Stimulated activated CD8-positive, alpha-beta memory T cell treated with anti-CD3 and anti-CD28 coated beads, Interleukin-15, amount 100 ng/mL, for 24 hours (primary cell): ENCODE measurements at regions not wholly inside any gene's neighbourhood (a gene's known extent, or its start where the extent isn't known, plus 50 kb on each side); places are given as distances from the start of the nearest gene placed in this dataset.
"Not testable (repeated sequence)": the region's sequence is repeated elsewhere in the genome, so short reads cannot be mapped to it uniquely, and the experiment has no call there.

Source experiments
- DNase-seq: peaks from one replicate; pipeline ENCODE4 v3.0.0-alpha.2; 2020; ENCODE audit warnings: low read depth

GRCh38 chr11:37322333-37323194, 724.5 kb upstream of the RAG2 start:
- DNase-seq, result no peak

DNA sequence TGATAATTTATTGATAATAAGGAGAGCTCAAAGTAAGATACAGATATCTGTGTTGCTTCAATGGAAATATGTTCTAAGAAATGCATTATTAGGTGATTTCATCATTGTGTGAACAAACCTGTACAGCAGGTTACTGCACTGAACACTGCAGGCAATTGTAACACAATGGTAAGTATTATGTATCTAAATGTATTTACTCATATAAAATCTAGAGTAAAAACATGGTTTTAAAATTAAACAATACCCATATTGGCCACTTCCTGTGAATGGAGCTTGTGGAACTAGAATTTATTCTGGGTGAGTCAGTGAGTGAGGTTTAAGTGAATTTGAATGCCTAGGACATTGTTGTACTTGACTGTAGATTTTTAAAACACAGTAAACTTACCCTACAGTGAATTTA, 722.9 kb upstream of the RAG2 start:
- no peak for DNase-seq

DNA sequence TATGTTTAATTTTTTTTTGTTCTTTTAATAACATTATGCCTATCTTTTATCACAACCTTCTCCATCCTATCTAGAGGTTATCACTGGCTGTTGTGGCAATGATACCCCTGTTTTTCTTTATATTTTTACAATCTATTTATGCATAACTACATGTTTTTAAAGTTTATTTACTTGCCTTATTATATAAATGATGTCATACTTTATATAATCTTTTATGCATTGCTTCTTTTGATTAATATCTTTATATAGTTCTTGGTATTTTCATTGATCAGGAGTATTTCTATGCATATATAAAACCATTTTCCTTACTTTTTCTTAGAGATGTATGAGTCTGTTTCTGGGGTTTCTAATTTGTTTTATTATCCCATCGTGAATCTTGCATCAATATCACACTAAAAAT, 719.8 kb upstream of the RAG2 start:
- no peak for DNase-seq

- no peak for DNase-seq
Observed at GRCh38 chr11:37313266-37313665, 715.2 kb upstream of the RAG2 start.

DNA sequence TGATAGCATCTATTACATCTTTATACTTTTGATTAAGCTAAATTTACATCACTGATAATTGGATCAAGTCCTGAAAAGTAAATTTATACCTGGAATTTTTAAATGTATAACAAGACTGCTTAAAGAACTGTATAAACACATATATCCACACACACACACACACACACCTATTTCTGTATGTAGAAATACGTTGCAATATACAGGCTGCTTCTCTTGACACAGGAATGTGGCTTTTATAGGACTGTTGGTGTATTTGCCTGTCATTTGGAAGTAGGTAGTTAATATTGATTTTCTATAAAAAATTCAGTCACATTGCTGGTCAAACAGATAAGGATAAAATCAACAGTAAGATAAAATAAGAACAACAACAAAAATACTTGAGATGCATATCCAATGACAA, 708.5 kb upstream of the RAG2 start:
- DNase-seq, result no peak

DNA sequence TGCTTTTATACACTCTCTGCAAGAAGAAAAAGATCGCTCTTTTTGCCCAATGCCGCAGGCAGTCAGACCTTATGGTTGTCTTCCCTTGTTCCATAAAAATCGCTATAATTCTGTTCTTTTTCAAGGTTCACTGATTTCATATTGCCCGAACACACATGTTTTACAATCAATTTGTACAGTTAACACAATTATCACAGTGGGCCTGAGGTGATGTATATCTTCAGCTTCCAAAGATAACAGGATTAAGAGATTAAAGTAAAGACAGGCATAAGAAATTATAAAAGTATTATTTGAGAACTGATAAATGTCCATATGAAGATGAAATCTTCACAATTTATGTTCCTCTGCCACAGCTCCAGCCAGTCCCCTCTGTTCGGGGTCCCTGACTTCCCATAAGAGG, 703.4 kb upstream of the RAG2 start:
- not testable (repeated sequence) for DNase-seq

DNA sequence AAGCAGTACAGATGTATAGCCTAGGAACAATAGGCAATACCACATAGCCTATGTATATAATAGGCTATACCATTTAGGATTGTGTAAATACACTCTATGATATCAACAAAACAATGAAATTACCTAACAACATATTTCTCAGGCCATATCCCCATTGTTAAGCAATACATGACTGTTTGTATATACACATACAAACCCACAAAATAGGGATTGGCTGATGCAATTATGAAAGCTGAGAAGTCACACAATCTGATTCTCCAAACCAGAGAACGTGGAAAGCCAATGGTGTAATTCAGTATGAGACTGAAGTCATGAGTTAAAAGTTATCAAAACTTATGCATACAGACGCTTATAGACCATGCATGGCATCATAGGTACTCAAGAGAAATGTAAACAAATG, 700.1 kb upstream of the RAG2 start:
- DNase-seq, result no peak

DNA sequence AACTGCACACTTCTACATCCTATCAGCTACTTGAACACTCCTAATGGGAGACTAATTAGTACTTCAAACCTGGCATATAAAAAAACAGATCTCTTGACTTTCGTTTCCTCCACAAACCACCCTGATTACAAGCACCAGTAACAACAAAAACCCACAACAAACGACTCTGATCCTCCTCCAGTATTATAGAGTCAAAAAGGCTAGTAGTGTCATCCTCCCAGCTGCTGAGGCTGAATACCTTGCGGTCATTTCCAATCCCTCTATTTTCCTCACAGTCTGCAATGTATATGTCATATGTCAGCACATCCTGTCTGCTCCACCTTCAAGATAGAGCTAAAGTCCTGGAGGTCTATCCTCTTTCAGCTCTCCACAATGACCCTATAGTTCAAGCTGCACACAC, 688.9 kb upstream of the RAG2 start:
- DNase-seq, result no peak

DNA sequence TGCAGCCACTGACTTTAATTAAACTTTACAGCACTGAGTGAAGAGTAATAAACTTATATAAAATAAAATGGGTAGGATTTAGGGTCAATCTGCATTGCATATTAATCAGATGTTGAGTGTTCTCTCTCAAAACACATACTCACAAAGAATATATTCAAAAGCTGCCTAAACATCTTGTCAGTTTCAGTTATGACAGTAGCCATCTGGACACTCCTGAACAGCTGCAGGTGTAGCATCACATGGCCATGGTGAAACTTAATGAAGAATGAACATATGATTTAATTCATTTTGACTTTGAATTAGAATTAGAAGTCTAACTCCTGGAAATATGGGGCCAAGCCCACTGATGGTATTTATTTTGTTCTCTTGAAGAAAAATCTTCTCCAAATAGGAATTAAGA, 684.3 kb upstream of the RAG2 start:
- no peak for DNase-seq

DNA sequence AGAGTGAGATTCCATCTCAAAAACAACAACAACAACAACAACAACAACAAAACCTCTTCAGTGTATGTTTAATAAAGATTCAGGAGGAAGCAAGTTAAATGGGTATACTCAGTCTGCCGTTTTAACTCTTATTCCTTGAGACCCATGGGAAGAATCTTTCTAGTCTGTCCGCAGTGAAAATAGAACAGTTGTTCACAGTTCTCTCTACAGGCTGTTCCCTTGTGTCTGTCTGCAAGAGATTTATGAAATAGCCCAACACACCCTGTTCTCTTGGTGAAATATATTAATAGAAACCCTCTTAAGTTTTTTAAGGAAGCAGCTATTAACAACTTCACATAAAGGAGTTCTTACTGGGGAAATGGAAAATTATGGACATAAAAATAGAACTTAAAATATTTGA, 682.2 kb upstream of the RAG2 start:
- DNase-seq, result no peak

- DNase-seq, result no peak
Observed at GRCh38 chr11:37277896-37278465, 679.9 kb upstream of the RAG2 start.

- no peak for DNase-seq
Observed at GRCh38 chr11:37264783-37265182, 666.7 kb upstream of the RAG2 start.

- DNase-seq, result no peak
Observed at GRCh38 chr11:37264060-37264459, 666.0 kb upstream of the RAG2 start.

DNA sequence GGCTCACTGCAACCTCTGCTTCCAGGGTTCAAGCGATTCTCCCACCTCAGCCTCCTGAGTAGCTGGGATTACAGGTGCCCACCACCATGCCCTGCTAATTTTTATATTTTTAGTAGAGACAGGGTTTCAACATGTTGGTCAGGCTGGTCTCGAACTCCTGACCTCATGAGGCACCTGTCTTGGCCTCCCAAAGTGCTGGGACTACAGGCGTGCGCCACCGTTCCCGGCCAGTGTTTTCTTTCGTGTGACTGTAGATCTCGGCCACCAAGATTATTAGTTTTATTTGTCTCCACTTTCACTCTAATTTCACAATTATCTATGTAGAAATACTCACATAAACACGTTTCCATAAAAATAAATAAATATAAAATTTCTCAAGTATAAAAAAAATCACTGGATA, 665.4 kb upstream of the RAG2 start:
- not testable (repeated sequence) for DNase-seq

- DNase-seq, result no peak
Observed at GRCh38 chr11:37259734-37260133, 661.7 kb upstream of the RAG2 start.

DNA sequence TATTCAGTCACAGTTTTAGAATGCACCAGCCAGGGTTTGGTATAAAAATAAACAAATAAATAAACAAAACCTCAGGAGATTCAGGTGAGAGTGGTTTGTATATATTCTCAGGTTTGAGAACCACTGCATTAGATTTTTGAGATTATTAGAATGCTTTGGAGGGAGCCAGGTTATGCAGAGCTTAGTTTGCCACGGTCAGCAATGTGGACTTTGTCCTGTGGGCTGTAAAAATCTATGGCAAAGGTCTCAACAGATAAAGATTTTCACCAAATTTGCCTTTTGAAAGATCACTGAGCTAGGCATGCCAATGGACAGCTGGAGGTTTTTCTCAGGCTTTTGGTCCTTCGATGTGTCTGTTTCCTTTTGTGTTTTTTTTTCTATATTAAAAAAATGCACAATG, 650.1 kb upstream of the RAG2 start:
- DNase-seq, result no peak

GRCh38 chr11:37246092-37246491, 648.1 kb upstream of the RAG2 start:
- DNase-seq, result not testable (repeated sequence)

GRCh38 chr11:37230865-37231264, 632.8 kb upstream of the RAG2 start:
- no peak for DNase-seq

GRCh38 chr11:37223962-37224361, 625.9 kb upstream of the RAG2 start:
- DNase-seq, result no peak

GRCh38 chr11:37203006-37203405, 605.0 kb upstream of the RAG2 start:
- DNase-seq, result no peak

DNA sequence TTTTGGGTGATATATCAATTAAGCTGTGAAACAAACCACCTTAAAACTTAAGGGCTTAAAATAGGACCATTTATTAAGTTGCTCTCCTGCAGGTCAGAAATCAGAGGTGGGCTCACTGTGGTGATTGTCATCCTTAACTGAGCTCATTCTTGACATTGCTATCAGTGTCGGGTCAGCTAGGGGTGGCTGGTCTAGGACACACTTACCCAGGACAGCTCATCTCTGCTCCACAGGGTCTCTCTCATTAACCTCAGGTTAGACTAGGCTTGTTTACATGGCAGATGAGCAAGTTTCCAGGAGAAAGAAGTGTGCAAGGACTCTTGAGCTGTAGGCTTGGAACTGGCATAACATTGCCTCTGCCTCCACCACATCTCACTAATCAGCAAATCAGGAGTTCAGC, 601.0 kb upstream of the RAG2 start:
- DNase-seq, result no peak

GRCh38 chr11:37184326-37184725, 586.3 kb upstream of the RAG2 start:
- DNase-seq, result no peak

DNA sequence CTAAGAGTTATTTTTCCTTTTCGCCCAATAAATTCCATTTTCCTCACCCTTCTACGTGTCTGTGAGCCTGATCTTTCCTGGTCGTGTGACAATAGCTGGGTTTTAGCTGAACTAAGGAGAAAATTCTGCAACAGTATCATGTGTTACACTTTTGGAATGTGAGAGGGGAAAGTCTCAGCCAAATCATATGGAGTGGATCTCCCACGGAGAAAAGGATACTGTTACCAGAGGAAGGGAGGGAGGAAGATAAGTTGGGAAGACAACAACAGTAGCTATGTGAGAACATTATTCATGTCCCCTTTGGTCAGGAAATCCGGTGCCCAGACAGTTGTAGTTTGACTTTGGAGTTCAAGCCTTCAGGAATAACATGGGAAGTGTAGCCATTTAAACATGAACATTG, 584.0 kb upstream of the RAG2 start:
- DNase-seq, result no peak

GRCh38 chr11:37177721-37178120, 579.7 kb upstream of the RAG2 start:
- no peak for DNase-seq
